HUES6 (cell line): ENCODE measurements at regions not wholly inside any gene's neighbourhood (a gene's known extent, or its start where the extent isn't known, plus 50 kb on each side); places are given as distances from the start of the nearest gene placed in this dataset.

ENCODE experiments used
- H3K27ac ChIP-seq: 2 replicates; pipeline ENCODE4 v1.7.0; 2013; ENCODE audit warnings: low read depth, mild to moderate bottlenecking, low read length, inconsistent platforms
- H3K27me3 ChIP-seq: 2 replicates; pipeline ENCODE4 v1.6.1; 2013; ENCODE audit warnings: low read length; ENCODE audit not compliant: control insufficient read depth, insufficient read depth
- H3K36me3 ChIP-seq: 2 replicates; pipeline ENCODE4 v1.6.1; 2013; ENCODE audit warnings: low read length; ENCODE audit not compliant: control insufficient read depth, insufficient read depth
- H3K4me1 ChIP-seq: 2 replicates; pipeline ENCODE4 v1.6.1; 2013; ENCODE audit warnings: low read length; ENCODE audit not compliant: control insufficient read depth, insufficient read depth
- H3K4me3 ChIP-seq: 2 replicates; pipeline ENCODE4 v1.5.1; 2013; ENCODE audit warnings: low read depth, low read length
- H3K9ac ChIP-seq: one replicate; pipeline ENCODE4 v1.6.1; 2013; ENCODE audit warnings: mild to moderate bottlenecking, low read length
- H3K9me3 ChIP-seq: 2 replicates; pipeline ENCODE4 v1.6.1; 2013; ENCODE audit warnings: low read depth, low read length; ENCODE audit not compliant: control insufficient read depth, insufficient read depth

DNA sequence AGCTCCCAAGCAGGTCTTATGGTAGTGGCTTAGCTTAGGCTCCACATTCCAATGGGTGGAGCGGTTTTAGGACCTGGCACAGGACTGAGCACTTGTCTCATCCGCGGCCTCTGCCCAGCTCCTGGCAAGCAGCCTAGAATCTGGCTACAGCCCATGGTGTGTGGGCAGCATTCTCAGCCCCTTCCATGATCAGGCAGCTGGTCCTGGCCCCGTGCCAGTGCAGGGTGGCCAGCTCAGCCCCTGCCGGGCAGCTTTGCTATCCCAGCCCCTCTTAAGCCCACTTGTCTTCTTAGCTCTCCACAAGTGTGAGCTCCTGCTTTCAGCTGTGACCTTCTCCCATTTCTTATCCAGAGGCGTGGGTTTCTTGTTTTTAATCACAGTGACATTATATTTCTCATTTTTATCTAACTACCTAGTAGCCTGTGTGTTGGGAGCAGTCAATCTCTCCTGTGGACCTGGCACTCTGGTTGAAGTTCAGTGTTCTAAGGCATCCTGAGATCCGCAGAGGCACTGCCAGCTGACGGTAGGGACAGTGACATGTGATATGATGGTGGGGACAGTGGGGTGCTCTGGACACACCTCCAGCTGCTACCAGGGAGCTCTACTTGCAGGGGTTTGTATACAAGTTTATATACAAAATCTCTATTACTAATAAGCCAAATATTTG lies 84.5 kb upstream of the PRNP start:
- Histone ChIP-seq H3K27ac (no peak overlapping the region), H3K4me3 (no peak overlapping the region), H3K9me3 (no peaks in the 10 kb centered on the region), H3K4me1 (no peaks in the 10 kb centered on the region), H3K27me3 (peaks cover 3% of the 10 kb centered on the region; the same call in 1 of the 2 replicates), H3K36me3 (no peaks in the 10 kb centered on the region), H3K9ac (no peak overlapping the region)

GRCh38 chr20:4600308-4601014 lies 85.8 kb upstream of the PRNP start:
- no peak overlapping the region for H3K4me3 ChIP-seq
- no peaks in the 10 kb centered on the region for H3K4me1 ChIP-seq
- peaks cover 3% of the 10 kb centered on the region; the same call in 1 of the 2 replicates for H3K27me3 ChIP-seq
- H3K27ac ChIP-seq = no peak overlapping the region
- H3K9me3 ChIP-seq = no peaks in the 10 kb centered on the region
- no peaks in the 10 kb centered on the region for H3K36me3 ChIP-seq
- H3K9ac ChIP-seq = no peak overlapping the region

DNA sequence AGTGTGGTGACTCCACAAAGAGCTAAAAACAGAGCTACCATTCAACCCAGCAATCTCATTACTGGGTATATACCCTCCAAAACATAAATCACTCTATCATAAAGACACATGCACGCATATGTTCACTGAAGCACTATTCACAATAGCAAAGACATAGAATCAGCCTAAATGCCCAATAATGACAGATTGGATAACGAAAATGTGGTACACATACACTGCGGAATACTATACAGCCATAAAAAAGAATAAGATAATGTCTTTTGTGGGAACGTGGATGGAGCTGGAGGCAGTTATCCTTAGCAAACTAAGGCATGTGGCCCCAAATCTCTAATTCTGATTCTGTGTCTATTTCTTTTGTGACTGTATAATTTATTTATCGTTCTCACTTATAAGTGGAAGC lies 89.0 kb upstream of the PRNP start:
- no peaks in the 10 kb centered on the region for H3K36me3 ChIP-seq
- no peak overlapping the region for H3K27ac ChIP-seq
- no peaks in the 10 kb centered on the region for H3K9me3 ChIP-seq
- 0 out of 2 replicates have a peak, but pooled peaks cover 1% of the 10 kb centered on the region for H3K4me1 ChIP-seq
- no peak overlapping the region for H3K4me3 ChIP-seq
- H3K9ac ChIP-seq = no peak overlapping the region
- peaks cover 25% of the 10 kb centered on the region for H3K27me3 ChIP-seq

GRCh38 chr20:4593149-4593525 lies 93.1 kb upstream of the PRNP start:
- Histone ChIP-seq H3K9ac (no peak overlapping the region), H3K36me3 (no peaks in the 10 kb centered on the region), H3K9me3 (no peaks in the 10 kb centered on the region), H3K27me3 (peaks cover 32% of the 10 kb centered on the region), H3K27ac (no peak overlapping the region), H3K4me3 (peak overlapping the region; percentile 42; the same call in 1 of the 2 replicates), H3K4me1 (0 out of 2 replicates have a peak, but pooled peaks cover 3% of the 10 kb centered on the region)

GRCh38 chr20:4592316-4593148 lies 93.7 kb upstream of the PRNP start:
- H3K4me3 ChIP-seq = peak overlapping the region; percentile 56
- H3K27ac ChIP-seq = no peak overlapping the region
- peaks cover 32% of the 10 kb centered on the region for H3K27me3 ChIP-seq
- H3K4me1 ChIP-seq = 0 out of 2 replicates have a peak, but pooled peaks cover 3% of the 10 kb centered on the region
- no peaks in the 10 kb centered on the region for H3K9me3 ChIP-seq
- H3K9ac ChIP-seq = no peak overlapping the region
- H3K36me3 ChIP-seq = no peaks in the 10 kb centered on the region

DNA sequence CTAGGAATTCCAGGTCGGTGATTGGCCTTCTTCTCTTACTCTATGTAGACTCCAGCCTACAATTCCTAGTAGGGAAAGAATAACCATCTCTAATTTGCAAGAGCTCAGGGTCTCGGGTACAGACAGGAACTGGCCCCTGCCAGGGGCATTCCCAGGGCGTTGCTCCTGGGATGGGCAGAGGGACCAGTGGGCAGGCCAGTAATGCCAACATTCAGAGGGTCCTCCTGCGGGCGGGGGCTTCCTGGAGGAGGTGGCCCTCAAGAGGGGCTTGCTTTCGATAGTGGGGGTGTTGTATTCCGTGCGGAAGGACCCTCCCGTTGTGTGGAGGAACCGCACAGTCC lies 94.3 kb upstream of the PRNP start:
- H3K9ac ChIP-seq = no peak overlapping the region
- H3K4me1 ChIP-seq = 0 out of 2 replicates have a peak, but pooled peaks cover 3% of the 10 kb centered on the region
- H3K4me3 ChIP-seq = 0 out of 2 replicates have a peak overlapping the region, but pooled peaks have one; percentile 56
- H3K9me3 ChIP-seq = no peaks in the 10 kb centered on the region
- no peak overlapping the region for H3K27ac ChIP-seq
- H3K36me3 ChIP-seq = no peaks in the 10 kb centered on the region
- H3K27me3 ChIP-seq = peaks cover 32% of the 10 kb centered on the region

DNA sequence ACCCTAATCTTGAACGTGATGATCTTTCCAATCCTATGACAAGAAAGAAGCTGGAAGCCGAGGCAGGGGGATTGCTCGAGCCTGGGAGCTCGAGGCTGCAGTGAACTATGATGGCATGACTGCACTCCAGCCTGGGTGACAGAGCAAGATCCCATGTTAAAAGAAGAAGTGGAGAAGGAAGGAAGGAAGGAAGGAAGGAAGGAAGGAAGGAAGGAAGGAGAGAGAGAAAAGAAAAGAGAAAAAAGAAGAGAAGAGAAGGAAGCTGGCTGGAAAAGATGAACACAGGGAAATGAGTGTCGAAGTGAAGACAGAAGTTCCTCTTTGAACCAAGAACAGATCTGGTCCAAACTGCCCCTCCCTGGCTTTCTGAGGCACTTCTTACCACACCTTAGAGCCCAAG lies 100.5 kb upstream of the PRNP start:
- Histone ChIP-seq H3K9ac (no peak overlapping the region), H3K36me3 (no peaks in the 10 kb centered on the region), H3K27ac (no peak overlapping the region), H3K9me3 (no peaks in the 10 kb centered on the region), H3K4me1 (peaks cover 8% of the 10 kb centered on the region; the same call in 1 of the 2 replicates), H3K27me3 (peaks cover 11% of the 10 kb centered on the region; the same call in 1 of the 2 replicates), H3K4me3 (no peak overlapping the region)

- Histone ChIP-seq H3K9me3 (no peaks in the 10 kb centered on the region), H3K4me3 (no peak overlapping the region), H3K9ac (no peak overlapping the region), H3K27ac (no peak overlapping the region), H3K36me3 (no peaks in the 10 kb centered on the region), H3K27me3 (peaks cover 11% of the 10 kb centered on the region; the same call in 1 of the 2 replicates), H3K4me1 (peaks cover 8% of the 10 kb centered on the region; the same call in 1 of the 2 replicates)
Measured at GRCh38 chr20:4585104-4585753, 101.0 kb upstream of the PRNP start.

- H3K9ac ChIP-seq = no peak overlapping the region
- peaks cover 11% of the 10 kb centered on the region; the same call in 1 of the 2 replicates for H3K27me3 ChIP-seq
- H3K4me1 ChIP-seq = peaks cover 8% of the 10 kb centered on the region; the same call in 1 of the 2 replicates
- no peak overlapping the region for H3K27ac ChIP-seq
- H3K9me3 ChIP-seq = no peaks in the 10 kb centered on the region
- no peak overlapping the region for H3K4me3 ChIP-seq
- no peaks in the 10 kb centered on the region for H3K36me3 ChIP-seq
Measured at GRCh38 chr20:4584510-4584909, 101.7 kb upstream of the PRNP start.

GRCh38 chr20:4581838-4582237 lies 104.4 kb upstream of the PRNP start:
- no peak overlapping the region for H3K9ac ChIP-seq
- H3K4me3 ChIP-seq = no peak overlapping the region
- peaks cover 8% of the 10 kb centered on the region; the same call in 1 of the 2 replicates for H3K4me1 ChIP-seq
- H3K27me3 ChIP-seq = peaks cover 11% of the 10 kb centered on the region; the same call in 1 of the 2 replicates
- no peaks in the 10 kb centered on the region for H3K9me3 ChIP-seq
- H3K36me3 ChIP-seq = no peaks in the 10 kb centered on the region
- H3K27ac ChIP-seq = no peak overlapping the region
